Transverse colon (tissue), 4 donors: ENCODE measurements at regions not wholly inside any gene's neighbourhood (a gene's known extent, or its start where the extent isn't known, plus 50 kb on each side); places are given as distances from the start of the nearest gene placed in this dataset.

Experiments used
- POLR2AphosphoS5 ChIP-seq, 3 donors: sonication (generic); formaldehyde crosslinking; IDR thresholded peaks; one replicate each; pipeline ENCODE4 v1.6.1; 2016; ENCODE audit warnings: antibody characterized with exemption in 3 of 3
- TF ChIP-seq, protein P1 (sequence below), 5 experiments: fragments of 200-600 bp in 3 of 5; fragments of 450-650 bp in 2 of 5; sonication (generic) in 3 of 5; IDR thresholded peaks; 1 replicate in 2 of 5; 2 replicates in 3 of 5; pipeline ENCODE4 v1.5.1; 2016 to 2017; ENCODE audit warnings: antibody characterized with exemption in 5 of 5, inconsistent platforms in 3 of 5, mild to moderate bottlenecking in 2 of 5, moderate library complexity in 1 of 5

DNA sequence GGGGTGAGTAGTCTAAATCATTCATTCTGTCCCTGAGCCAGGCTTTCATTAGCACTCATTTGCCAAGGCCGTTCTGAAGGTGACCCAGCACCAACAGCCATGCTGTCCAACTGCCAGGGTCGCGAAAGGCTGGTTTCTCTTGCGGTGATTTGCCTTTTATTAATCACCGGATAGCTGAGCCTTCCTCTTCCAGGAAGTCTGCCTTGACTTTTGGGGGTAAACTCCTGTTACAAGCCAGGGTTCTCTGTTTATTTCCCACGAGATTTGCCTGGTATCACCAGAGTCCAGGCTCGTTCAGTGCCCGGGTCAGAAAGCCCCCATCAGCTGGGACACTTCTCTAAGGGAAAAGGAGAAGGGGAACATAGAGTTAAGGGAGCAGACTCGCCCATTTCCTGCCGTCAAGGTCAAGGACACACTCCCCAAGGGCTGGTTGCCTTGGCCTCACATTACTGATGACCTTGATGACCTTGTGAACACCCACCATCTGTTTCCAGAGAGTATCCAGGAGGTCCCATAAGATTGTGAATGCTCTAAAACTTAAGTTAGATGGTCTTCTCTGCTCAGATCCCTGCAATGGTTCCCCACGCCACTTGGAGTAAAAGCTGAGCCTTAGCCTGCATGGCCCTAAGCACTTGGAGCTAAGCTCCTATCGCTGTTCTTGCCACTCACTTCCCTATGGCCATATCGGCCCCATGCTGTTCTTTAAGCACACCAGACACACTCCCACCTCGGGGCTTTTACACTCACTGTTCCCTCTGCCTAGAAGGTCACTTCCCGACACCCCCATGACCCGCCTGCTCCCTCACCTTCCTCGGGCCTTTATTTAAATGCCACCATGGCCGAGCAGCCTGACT is 96.0 kb upstream of the EPCAM start:
- TF ChIP-seq, protein P1, sequence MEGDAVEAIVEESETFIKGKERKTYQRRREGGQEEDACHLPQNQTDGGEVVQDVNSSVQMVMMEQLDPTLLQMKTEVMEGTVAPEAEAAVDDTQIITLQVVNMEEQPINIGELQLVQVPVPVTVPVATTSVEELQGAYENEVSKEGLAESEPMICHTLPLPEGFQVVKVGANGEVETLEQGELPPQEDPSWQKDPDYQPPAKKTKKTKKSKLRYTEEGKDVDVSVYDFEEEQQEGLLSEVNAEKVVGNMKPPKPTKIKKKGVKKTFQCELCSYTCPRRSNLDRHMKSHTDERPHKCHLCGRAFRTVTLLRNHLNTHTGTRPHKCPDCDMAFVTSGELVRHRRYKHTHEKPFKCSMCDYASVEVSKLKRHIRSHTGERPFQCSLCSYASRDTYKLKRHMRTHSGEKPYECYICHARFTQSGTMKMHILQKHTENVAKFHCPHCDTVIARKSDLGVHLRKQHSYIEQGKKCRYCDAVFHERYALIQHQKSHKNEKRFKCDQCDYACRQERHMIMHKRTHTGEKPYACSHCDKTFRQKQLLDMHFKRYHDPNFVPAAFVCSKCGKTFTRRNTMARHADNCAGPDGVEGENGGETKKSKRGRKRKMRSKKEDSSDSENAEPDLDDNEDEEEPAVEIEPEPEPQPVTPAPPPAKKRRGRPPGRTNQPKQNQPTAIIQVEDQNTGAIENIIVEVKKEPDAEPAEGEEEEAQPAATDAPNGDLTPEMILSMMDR (IDR thresholded peaks at IDR 0.05), result no peak
- TF ChIP-seq POLR2AphosphoS5 (IDR thresholded peaks at IDR 0.05), result no peak
